HepG2 (cell line): ENCODE measurements at regions not wholly inside any gene's neighbourhood (a gene's known extent, or its start where the extent isn't known, plus 50 kb on each side); places are given as distances from the start of the nearest gene placed in this dataset.

Source experiments
- ATF7 ChIP-seq, 2 experiments: fragments of 450-650 bp in 1 of 2; sonication (generic) in 1 of 2; formaldehyde crosslinking in 1 of 2; IDR thresholded peaks; 2 replicates each; pipeline versions ENCODE4 v1.4.0 to v1.6.1; 2016 to 2020; ENCODE audit warnings: antibody characterized with exemption in 1 of 2, mild to moderate bottlenecking in 1 of 2, missing genetic modification reagents in 1 of 2
- ATM ChIP-seq: fragments of 450-650 bp; IDR thresholded peaks from 2 replicates; pipeline ENCODE4 v1.7.1; 2017; ENCODE audit warnings: mild to moderate bottlenecking, borderline replicate concordance
- KLF12 ChIP-seq: sonication (generic); formaldehyde crosslinking; IDR thresholded peaks from 2 replicates; pipeline ENCODE4 v1.4.0; 2020; ENCODE audit warnings: missing genetic modification reagents, borderline replicate concordance
- MAFF ChIP-seq: IDR thresholded peaks from 2 replicates; pipeline ENCODE4 v1.6.1; 2011; ENCODE audit warnings: low read depth, low read length, improper control_type of control experiment
- NFATC3 ChIP-seq: sonication (generic); formaldehyde crosslinking; IDR thresholded peaks from 2 replicates; pipeline ENCODE4 v1.5.1; 2020; ENCODE audit warnings: mild to moderate bottlenecking, missing genetic modification reagents
- SMARCE1 ChIP-seq: fragments of 450-650 bp; IDR thresholded peaks from 2 replicates; pipeline ENCODE4 v1.6.1; 2017; ENCODE audit warnings: borderline replicate concordance
- ZNF577 ChIP-seq: sonication (generic); formaldehyde crosslinking; IDR thresholded peaks from 2 replicates; pipeline ENCODE4 v1.4.0; 2020; ENCODE audit warnings: mild to moderate bottlenecking, low read depth, missing genetic modification reagents, borderline replicate concordance
- ZSCAN22 ChIP-seq: sonication (generic); formaldehyde crosslinking; IDR thresholded peaks from 2 replicates; pipeline ENCODE4 v1.4.0; 2020; ENCODE audit warnings: mild to moderate bottlenecking, missing genetic modification reagents
- TF ChIP-seq, protein P1 (sequence below): sonication (generic); formaldehyde crosslinking; conservative IDR thresholded peaks from 2 replicates; pipeline ENCODE4 v1.4.0; 2020; ENCODE audit warnings: mild to moderate bottlenecking, missing genetic modification reagents, moderate library complexity
- TF ChIP-seq, protein P2 (sequence below): sonication (generic); formaldehyde crosslinking; conservative IDR thresholded peaks from 2 replicates; pipeline ENCODE4 v1.8.0; 2022; ENCODE audit warnings: missing genetic modification reagents
- TF ChIP-seq, protein P3 (sequence below): sonication (generic); formaldehyde crosslinking; IDR thresholded peaks from 2 replicates; pipeline ENCODE4 v1.4.0; 2020; ENCODE audit warnings: missing genetic modification reagents, mild to moderate bottlenecking, borderline replicate concordance
- TF ChIP-seq, protein P4 (sequence below): sonication (generic); formaldehyde crosslinking; IDR thresholded peaks from 2 replicates; pipeline ENCODE4 v1.8.0; 2022; ENCODE audit warnings: mild to moderate bottlenecking, missing genetic modification reagents, borderline replicate concordance
- TF ChIP-seq, protein P5 (sequence below): sonication (generic); formaldehyde crosslinking; IDR thresholded peaks from 2 replicates; pipeline ENCODE4 v1.5.1; 2020; ENCODE audit warnings: missing genetic modification reagents, mild to moderate bottlenecking, borderline replicate concordance

DNA sequence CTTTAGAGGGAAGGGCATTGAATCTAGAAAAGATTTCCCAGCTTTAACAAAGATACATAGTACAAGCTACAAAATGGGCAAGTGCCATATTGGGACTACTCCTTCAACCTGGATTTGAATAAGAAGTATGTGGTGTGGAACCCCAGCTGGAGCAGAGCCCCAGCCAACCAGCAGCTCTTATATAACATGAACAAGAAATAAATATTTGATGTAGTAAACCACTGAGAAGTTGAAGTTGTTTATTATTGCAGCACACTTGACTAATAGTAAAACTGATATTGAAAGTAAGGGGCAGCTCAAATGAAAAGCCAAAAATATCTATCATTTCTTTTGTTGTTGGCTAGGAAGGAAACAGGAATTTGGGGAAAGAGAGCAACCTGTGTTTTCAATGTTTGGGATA, 701.8 kb downstream of the TMTC2 start (continued):
- TF ChIP-seq ZSCAN22 (CRISPR knock-in tag): no peak
- TF ChIP-seq, protein P1, sequence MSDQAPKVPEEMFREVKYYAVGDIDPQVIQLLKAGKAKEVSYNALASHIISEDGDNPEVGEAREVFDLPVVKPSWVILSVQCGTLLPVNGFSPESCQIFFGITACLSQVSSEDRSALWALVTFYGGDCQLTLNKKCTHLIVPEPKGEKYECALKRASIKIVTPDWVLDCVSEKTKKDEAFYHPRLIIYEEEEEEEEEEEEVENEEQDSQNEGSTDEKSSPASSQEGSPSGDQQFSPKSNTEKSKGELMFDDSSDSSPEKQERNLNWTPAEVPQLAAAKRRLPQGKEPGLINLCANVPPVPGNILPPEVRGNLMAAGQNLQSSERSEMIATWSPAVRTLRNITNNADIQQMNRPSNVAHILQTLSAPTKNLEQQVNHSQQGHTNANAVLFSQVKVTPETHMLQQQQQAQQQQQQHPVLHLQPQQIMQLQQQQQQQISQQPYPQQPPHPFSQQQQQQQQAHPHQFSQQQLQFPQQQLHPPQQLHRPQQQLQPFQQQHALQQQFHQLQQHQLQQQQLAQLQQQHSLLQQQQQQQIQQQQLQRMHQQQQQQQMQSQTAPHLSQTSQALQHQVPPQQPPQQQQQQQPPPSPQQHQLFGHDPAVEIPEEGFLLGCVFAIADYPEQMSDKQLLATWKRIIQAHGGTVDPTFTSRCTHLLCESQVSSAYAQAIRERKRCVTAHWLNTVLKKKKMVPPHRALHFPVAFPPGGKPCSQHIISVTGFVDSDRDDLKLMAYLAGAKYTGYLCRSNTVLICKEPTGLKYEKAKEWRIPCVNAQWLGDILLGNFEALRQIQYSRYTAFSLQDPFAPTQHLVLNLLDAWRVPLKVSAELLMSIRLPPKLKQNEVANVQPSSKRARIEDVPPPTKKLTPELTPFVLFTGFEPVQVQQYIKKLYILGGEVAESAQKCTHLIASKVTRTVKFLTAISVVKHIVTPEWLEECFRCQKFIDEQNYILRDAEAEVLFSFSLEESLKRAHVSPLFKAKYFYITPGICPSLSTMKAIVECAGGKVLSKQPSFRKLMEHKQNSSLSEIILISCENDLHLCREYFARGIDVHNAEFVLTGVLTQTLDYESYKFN (CRISPR knock-in tag): no peak
- TF ChIP-seq, protein P2, sequence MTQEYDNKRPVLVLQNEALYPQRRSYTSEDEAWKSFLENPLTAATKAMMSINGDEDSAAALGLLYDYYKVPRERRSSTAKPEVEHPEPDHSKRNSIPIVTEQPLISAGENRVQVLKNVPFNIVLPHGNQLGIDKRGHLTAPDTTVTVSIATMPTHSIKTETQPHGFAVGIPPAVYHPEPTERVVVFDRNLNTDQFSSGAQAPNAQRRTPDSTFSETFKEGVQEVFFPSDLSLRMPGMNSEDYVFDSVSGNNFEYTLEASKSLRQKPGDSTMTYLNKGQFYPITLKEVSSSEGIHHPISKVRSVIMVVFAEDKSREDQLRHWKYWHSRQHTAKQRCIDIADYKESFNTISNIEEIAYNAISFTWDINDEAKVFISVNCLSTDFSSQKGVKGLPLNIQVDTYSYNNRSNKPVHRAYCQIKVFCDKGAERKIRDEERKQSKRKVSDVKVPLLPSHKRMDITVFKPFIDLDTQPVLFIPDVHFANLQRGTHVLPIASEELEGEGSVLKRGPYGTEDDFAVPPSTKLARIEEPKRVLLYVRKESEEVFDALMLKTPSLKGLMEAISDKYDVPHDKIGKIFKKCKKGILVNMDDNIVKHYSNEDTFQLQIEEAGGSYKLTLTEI (CRISPR knock-in tag): no peak
- no peak for TF ChIP-seq NFATC3 (CRISPR knock-in tag)
- TF ChIP-seq, protein P3, sequence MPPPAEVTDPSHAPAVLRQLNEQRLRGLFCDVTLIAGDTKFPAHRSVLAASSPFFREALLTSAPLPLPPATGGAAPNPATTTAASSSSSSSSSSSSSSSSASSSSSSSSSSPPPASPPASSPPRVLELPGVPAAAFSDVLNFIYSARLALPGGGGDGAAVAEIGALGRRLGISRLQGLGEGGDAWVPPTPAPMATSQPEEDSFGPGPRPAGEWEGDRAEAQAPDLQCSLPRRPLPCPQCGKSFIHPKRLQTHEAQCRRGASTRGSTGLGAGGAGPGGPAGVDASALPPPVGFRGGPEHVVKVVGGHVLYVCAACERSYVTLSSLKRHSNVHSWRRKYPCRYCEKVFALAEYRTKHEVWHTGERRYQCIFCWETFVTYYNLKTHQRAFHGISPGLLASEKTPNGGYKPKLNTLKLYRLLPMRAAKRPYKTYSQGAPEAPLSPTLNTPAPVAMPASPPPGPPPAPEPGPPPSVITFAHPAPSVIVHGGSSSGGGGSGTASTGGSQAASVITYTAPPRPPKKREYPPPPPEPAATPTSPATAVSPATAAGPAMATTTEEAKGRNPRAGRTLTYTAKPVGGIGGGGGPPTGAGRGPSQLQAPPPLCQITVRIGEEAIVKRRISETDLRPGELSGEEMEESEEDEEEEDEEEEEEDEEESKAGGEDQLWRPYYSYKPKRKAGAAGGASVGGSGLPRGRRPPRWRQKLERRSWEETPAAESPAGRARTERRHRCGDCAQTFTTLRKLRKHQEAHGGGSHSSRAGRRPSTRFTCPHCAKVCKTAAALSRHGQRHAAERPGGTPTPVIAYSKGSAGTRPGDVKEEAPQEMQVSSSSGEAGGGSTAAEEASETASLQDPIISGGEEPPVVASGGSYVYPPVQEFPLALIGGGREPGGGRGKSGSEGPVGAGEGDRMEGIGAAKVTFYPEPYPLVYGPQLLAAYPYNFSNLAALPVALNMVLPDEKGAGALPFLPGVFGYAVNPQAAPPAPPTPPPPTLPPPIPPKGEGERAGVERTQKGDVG (CRISPR knock-in tag): no peak
- TF ChIP-seq MAFF: no peak
- TF ChIP-seq ATM: no peak
- no peak for TF ChIP-seq SMARCE1
- TF ChIP-seq, protein P4, sequence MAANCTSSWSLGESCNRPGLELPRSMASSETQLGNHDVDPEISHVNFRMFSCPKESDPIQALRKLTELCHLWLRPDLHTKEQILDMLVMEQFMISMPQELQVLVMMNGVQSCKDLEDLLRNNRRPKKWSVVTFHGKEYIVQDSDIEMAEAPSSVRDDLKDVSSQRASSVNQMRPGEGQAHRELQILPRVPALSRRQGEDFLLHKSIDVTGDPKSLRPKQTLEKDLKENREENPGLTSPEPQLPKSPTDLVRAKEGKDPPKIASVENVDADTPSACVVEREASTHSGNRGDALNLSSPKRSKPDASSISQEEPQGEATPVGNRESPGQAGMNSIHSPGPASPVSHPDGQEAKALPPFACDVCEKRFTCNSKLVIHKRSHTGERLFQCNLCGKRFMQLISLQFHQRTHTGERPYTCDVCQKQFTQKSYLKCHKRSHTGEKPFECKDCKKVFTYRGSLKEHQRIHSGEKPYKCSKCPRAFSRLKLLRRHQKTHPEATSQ (CRISPR knock-in tag): no peak
- TF ChIP-seq, protein P5, sequence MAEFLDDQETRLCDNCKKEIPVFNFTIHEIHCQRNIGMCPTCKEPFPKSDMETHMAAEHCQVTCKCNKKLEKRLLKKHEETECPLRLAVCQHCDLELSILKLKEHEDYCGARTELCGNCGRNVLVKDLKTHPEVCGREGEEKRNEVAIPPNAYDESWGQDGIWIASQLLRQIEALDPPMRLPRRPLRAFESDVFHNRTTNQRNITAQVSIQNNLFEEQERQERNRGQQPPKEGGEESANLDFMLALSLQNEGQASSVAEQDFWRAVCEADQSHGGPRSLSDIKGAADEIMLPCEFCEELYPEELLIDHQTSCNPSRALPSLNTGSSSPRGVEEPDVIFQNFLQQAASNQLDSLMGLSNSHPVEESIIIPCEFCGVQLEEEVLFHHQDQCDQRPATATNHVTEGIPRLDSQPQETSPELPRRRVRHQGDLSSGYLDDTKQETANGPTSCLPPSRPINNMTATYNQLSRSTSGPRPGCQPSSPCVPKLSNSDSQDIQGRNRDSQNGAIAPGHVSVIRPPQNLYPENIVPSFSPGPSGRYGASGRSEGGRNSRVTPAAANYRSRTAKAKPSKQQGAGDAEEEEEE (CRISPR knock-in tag): no peak
- TF ChIP-seq KLF12: no peak
- no peak for TF ChIP-seq ZNF577 (CRISPR knock-in tag)
- no peak for TF ChIP-seq ATF7 (IDR thresholded peaks at IDR 0.05)
- no peak for TF ChIP-seq ATF7 (CRISPR knock-in tag; IDR thresholded peaks at IDR 0.05)
